ENCODE measurements at regions not wholly inside any gene's neighbourhood (a gene's known extent, or its start where the extent isn't known, plus 50 kb on each side); places are given as distances from the start of the nearest gene placed in this dataset.
"Not testable (repeated sequence)": the region's sequence is repeated elsewhere in the genome, so short reads cannot be mapped to it uniquely, and the experiment has no call there.

DNA sequence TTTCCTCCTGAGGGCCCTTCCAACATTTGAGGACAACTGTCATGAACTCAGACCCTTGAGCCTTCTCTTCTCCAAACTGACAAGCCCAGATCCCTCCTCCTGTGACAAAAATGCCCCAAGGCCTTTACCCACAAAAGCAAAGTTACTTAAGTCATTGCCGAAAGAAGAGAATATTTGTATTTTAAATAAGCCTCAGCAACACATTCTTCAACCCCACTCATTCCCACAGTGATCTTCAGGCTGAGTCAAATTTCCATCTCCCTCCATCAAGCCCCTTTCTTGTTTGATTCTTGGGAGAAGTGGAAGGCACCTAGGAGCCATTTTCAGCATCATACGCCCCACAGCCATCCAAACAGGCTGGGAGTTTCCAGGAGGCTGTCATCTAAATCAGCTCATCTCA, 150.8 kb upstream of the PDE1C start:
- TF ChIP-seq, protein P1, sequence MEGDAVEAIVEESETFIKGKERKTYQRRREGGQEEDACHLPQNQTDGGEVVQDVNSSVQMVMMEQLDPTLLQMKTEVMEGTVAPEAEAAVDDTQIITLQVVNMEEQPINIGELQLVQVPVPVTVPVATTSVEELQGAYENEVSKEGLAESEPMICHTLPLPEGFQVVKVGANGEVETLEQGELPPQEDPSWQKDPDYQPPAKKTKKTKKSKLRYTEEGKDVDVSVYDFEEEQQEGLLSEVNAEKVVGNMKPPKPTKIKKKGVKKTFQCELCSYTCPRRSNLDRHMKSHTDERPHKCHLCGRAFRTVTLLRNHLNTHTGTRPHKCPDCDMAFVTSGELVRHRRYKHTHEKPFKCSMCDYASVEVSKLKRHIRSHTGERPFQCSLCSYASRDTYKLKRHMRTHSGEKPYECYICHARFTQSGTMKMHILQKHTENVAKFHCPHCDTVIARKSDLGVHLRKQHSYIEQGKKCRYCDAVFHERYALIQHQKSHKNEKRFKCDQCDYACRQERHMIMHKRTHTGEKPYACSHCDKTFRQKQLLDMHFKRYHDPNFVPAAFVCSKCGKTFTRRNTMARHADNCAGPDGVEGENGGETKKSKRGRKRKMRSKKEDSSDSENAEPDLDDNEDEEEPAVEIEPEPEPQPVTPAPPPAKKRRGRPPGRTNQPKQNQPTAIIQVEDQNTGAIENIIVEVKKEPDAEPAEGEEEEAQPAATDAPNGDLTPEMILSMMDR (IDR thresholded peaks at IDR 0.05; ENCODE audit: unreplicated experiment), result no peak
- H3K36me3 Mint-ChIP-seq, result no peaks in the 10 kb centered on the region
- DNase-seq (ENCODE audit: low spot score in 2 of 2, unreplicated experiment in 2 of 2), result no peak
- H3K27ac Mint-ChIP-seq, result no peak overlapping the region
- no peak overlapping the region for H3K4me3 Mint-ChIP-seq
- no peaks in the 10 kb centered on the region for H3K9me3 Mint-ChIP-seq
- H3K27me3 Mint-ChIP-seq (ENCODE audit: low read depth), result peaks cover 60% of the 10 kb centered on the region
- no peaks in the 10 kb centered on the region for H3K4me1 Mint-ChIP-seq

DNA sequence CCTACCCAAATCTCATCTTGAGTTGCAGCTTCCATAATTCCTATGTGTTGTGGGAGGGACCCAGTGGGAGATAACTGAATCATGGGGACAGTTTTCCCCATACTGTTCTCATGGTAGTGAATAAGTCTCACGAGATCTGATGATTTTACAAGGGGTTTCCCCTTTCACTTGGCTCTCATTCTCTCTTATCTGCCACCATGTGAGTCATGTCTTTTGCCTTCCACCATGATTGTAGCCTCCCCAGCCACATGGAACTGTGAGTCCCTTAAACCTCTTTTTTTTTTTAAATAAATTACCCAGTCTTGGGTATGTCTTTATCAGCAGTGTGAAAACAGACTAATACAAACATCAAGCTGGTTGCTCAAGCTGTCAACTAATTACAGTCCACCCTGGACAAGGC, 149.6 kb upstream of the PDE1C start:
- not testable (repeated sequence) for H3K9me3 Mint-ChIP-seq; DNase-seq (ENCODE audit: low spot score in 2 of 2, unreplicated experiment in 2 of 2); H3K4me3 Mint-ChIP-seq; H3K27ac Mint-ChIP-seq; H3K4me1 Mint-ChIP-seq; H3K36me3 Mint-ChIP-seq
- peaks cover 64% of the 10 kb centered on the region for H3K27me3 Mint-ChIP-seq (ENCODE audit: low read depth)

DNA sequence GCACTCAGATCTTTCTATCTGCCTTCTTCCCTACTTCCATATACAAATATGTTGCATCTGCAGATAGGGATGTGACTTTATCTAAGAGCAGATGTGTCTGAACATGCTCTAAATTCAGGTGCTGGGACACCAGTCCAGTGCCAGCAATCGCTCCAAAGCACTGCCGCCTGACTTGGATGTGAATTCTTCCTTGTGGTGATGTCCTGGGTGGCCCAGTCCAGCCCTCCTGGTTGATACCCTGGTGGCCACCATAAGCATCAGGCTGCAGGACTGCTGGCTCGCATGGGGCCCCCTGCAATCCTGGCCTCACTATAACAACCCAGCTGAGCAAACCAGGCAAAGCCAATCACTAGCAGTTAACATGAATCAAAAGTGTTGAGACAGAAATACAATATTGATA, 149.2 kb upstream of the PDE1C start:
- Mint-ChIP-seq H3K27me3 (ENCODE audit: low read depth) (peaks cover 64% of the 10 kb centered on the region), H3K27ac (no peak overlapping the region), H3K36me3 (no peaks in the 10 kb centered on the region), H3K9me3 (no peaks in the 10 kb centered on the region), H3K4me3 (no peak overlapping the region), H3K4me1 (no peaks in the 10 kb centered on the region)
- DNase-seq (ENCODE audit: low spot score in 2 of 2, unreplicated experiment in 2 of 2), result no peak
- TF ChIP-seq, protein P1 (IDR thresholded peaks at IDR 0.05; ENCODE audit: unreplicated experiment), result no peak

DNA sequence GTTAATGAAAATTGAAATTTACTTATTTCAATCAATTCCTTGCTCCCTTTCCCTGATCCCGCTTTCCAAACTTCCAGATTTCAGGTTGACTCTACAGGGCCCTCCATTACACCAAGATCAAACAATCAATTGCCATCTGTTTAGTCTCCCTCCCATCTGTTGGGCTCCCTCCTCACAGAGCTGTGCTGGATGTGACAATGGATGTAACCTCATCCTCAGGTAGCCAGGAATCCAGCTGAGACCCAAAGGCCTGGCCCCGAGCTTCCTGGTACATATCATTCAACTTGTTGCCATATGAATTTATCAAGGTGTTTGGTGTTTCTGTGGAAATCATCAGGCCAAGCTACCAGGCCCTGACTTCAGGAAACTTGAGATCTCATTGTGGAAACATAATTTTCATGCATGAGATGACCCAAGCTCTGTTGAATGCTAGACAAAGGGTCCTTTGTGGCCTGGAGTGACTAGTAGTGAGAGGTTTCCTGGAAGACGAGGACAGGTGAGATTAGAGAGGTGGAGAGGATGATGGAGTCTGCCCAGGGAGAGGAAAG, 148.6 kb upstream of the PDE1C start:
- no peak overlapping the region for H3K27ac Mint-ChIP-seq
- H3K4me3 Mint-ChIP-seq, result no peak overlapping the region
- H3K36me3 Mint-ChIP-seq, result no peaks in the 10 kb centered on the region
- no peaks in the 10 kb centered on the region for H3K9me3 Mint-ChIP-seq
- H3K4me1 Mint-ChIP-seq, result no peaks in the 10 kb centered on the region
- DNase-seq (ENCODE audit: low spot score in 2 of 2, unreplicated experiment in 2 of 2), result no peak
- peaks cover 63% of the 10 kb centered on the region for H3K27me3 Mint-ChIP-seq (ENCODE audit: low read depth)
- TF ChIP-seq, protein P1 (IDR thresholded peaks at IDR 0.05; ENCODE audit: unreplicated experiment), result no peak

DNA sequence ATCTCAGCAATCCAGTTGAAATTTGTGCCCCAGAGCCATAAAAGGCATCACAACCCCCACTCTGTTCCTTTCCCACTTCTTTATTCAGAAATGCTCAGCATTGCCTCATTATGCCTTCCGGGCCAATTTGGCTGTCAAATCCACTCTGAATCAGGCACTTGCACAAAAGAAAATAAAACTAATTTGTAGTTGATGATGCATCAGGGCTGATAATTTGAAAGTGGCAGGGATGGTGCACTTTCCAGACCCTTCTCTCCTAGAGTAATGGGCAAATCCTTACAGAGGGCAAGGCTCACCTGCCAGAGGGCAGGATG, 147.9 kb upstream of the PDE1C start:
- Mint-ChIP-seq H3K4me1 (no peaks in the 10 kb centered on the region), H3K27ac (no peak overlapping the region), H3K9me3 (no peaks in the 10 kb centered on the region), H3K36me3 (no peaks in the 10 kb centered on the region), H3K27me3 (ENCODE audit: low read depth) (peaks cover 65% of the 10 kb centered on the region), H3K4me3 (no peak overlapping the region)
- TF ChIP-seq, protein P1 (IDR thresholded peaks at IDR 0.05; ENCODE audit: unreplicated experiment), result no peak
- DNase-seq (ENCODE audit: low spot score in 2 of 2, unreplicated experiment in 2 of 2), result no peak

DNA sequence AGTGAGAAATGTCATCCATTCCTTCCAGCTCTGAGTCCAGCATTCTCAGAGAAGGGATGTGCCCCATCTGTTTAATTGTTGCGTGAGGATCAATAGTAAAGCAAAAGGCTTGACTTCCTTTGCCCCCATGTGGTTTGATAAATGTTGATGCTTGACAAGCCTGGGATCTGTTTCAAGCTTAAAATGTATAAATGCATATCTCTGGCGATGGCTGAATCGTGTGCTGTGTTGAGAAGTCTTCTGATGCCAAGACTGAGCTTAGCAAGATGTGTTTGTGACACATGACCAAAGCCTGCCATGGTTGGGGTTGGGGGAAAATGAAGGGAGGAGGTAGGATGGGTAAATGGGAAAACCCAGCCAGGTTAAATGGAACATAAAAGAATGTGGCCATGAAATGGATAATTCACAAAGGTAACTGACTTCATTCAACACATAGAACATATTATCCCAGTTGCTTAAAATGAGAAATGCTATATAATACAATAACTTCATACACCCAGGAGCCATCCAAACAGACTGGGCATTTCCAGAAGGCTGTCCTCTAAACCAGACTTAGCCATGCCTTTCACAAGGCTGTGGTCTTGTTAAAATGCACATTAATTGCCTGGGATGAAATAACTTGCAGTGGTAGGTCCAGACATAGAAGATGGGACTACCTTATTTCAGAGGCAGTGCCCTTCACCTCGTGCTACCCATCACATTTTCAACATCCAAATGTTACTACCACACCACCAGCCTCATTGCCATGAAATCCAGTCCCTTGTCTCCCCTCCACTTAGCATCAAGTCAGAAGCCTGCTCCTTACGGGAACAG, 147.3 kb upstream of the PDE1C start:
- Mint-ChIP-seq H3K4me3 (no peak overlapping the region), H3K27me3 (ENCODE audit: low read depth) (peaks cover 65% of the 10 kb centered on the region), H3K9me3 (no peaks in the 10 kb centered on the region), H3K27ac (no peak overlapping the region), H3K36me3 (no peaks in the 10 kb centered on the region), H3K4me1 (no peaks in the 10 kb centered on the region)
- TF ChIP-seq, protein P1 (IDR thresholded peaks at IDR 0.05; ENCODE audit: unreplicated experiment), result no peak
- DNase-seq (ENCODE audit: low spot score in 2 of 2, unreplicated experiment in 2 of 2), result no peak

Data from mesothelial cell of epicardium (in vitro differentiated cells).